Endodermal cell (in vitro differentiated cells): ENCODE measurements at regions not wholly inside any gene's neighbourhood (a gene's known extent, or its start where the extent isn't known, plus 50 kb on each side); places are given as distances from the start of the nearest gene placed in this dataset.

Source experiments
- DNase-seq: peaks from one replicate; pipeline ENCODE4 v3.0.0-alpha.2; 2017
- H3K27ac ChIP-seq: 2 replicates; pipeline ENCODE4 v1.5.1; 2013; ENCODE audit warnings: mild to moderate bottlenecking, low read depth, low read length, moderate library complexity
- H3K27me3 ChIP-seq: 2 replicates; pipeline ENCODE4 v1.6.1; 2013; ENCODE audit warnings: mild to moderate bottlenecking, low read length, moderate library complexity; ENCODE audit not compliant: insufficient read depth, control insufficient read depth, poor library complexity, severe bottlenecking
- H3K36me3 ChIP-seq: 2 replicates; pipeline ENCODE4 v1.7.0; 2013; ENCODE audit warnings: mild to moderate bottlenecking, low read length, moderate library complexity; ENCODE audit not compliant: control insufficient read depth, insufficient read depth
- H3K4me1 ChIP-seq: one replicate; pipeline ENCODE4 v1.7.0; 2013; ENCODE audit warnings: low read length; ENCODE audit not compliant: control insufficient read depth, insufficient read depth
- H3K4me3 ChIP-seq: 2 replicates; pipeline ENCODE4 v1.5.1; 2013; ENCODE audit warnings: mild to moderate bottlenecking, low read length, moderate library complexity
- H3K9ac ChIP-seq: 2 replicates; pipeline ENCODE4 v1.6.1; 2013; ENCODE audit warnings: mild to moderate bottlenecking, low read length, moderate library complexity; ENCODE audit not compliant: poor library complexity, severe bottlenecking; ENCODE audit errors: extremely low read depth
- H3K9me3 ChIP-seq: 2 replicates; pipeline ENCODE4 v1.6.1; 2013; ENCODE audit warnings: mild to moderate bottlenecking, low read length, moderate library complexity; ENCODE audit not compliant: control insufficient read depth
- H3K27ac Mint-ChIP-seq: 2 replicates; pipeline ENCODE4 v1.8.0; 2020; ENCODE audit warnings: mixed read lengths
- H3K27me3 Mint-ChIP-seq: 2 replicates; pipeline ENCODE4 v1.8.0; 2021; ENCODE audit warnings: mild to moderate bottlenecking, mixed read lengths; ENCODE audit not compliant: insufficient read depth
- H3K36me3 Mint-ChIP-seq: 2 replicates; pipeline ENCODE4 v1.8.0; 2020; ENCODE audit warnings: low read depth, mixed read lengths
- H3K4me1 Mint-ChIP-seq: 2 replicates; pipeline ENCODE4 v1.8.0; 2020; ENCODE audit warnings: mixed read lengths
- H3K4me3 Mint-ChIP-seq: 2 replicates; pipeline ENCODE4 v1.8.0; 2020; ENCODE audit warnings: mild to moderate bottlenecking, moderate library complexity, mixed read lengths
- H3K9me3 Mint-ChIP-seq: 2 replicates; pipeline ENCODE4 v1.8.0; 2020; ENCODE audit warnings: mild to moderate bottlenecking, mixed read lengths
- WGBS, 2 experiments: methylation state at CpG; one replicate each; pipeline versions ENCODE4 v1.1.5 to v1.1.7; 2013; ENCODE audit warnings: missing lambda C conversion rate in 2 of 2, mixed read lengths in 1 of 2; ENCODE audit not compliant: insufficient coverage in 1 of 2, insufficient read length in 1 of 2; 5-methylcytosine and 5-hydroxymethylcytosine counted together
- TF ChIP-seq, protein P1 (sequence below): fragments of 200-600 bp; sonication (generic); conservative IDR thresholded peaks from 2 replicates; pipeline ENCODE4 v1.5.0; 2021; ENCODE audit warnings: antibody characterized with exemption, mild to moderate bottlenecking

DNA sequence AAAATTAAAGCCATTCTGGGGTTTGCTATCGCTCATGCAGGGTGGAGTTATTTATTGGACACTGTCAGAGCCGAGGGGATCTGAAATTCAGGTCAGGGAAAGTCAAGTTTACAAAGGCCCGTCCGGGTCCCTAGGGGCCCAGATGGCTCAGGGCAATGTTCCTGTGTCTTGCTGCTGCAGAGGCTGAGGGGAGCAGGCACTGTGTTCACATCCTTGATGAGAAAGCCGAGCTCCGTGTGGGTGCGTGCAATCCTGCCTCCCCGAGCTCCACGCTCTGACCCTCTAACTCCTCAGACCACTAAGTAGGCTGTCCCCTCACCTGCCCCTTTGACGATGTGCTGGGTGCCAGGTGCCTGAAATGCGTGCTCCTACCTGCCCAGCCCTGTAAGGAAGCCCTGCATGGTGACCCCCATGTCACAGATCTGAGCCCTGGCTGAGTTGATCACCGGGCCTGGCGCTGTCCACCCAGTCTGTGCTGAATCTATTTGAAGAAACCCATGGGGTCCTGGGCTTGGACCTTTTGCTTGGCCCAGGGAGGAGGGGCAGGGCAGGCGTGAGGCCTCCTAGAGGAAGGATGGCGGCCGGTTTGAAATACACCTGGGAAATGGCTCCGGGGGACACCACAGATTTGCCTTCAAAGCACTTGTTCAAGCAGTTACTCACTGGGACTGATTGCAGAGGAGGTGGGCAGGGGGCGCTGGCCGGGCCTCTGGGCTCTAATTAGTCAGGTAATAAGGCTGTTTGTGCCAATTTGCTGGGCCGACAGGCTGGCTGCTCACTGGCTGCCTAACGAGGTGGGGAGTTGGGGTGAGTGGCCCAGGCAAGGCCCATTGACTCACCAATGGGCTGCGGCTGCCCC lies 204.3 kb downstream of the KIF26A start:
- H3K4me3 Mint-ChIP-seq: no peak overlapping the region
- H3K9me3 Mint-ChIP-seq: peaks cover 15% of the 10 kb centered on the region
- Histone ChIP-seq H3K9me3 (peaks cover 4% of the 10 kb centered on the region), H3K4me1 (no peaks in the 10 kb centered on the region), H3K27me3 (peaks cover 4% of the 10 kb centered on the region), H3K4me3 (no peak overlapping the region), H3K27ac (no peak overlapping the region), H3K36me3 (no peaks in the 10 kb centered on the region), H3K9ac (no peak overlapping the region)
- TF ChIP-seq, protein P1, sequence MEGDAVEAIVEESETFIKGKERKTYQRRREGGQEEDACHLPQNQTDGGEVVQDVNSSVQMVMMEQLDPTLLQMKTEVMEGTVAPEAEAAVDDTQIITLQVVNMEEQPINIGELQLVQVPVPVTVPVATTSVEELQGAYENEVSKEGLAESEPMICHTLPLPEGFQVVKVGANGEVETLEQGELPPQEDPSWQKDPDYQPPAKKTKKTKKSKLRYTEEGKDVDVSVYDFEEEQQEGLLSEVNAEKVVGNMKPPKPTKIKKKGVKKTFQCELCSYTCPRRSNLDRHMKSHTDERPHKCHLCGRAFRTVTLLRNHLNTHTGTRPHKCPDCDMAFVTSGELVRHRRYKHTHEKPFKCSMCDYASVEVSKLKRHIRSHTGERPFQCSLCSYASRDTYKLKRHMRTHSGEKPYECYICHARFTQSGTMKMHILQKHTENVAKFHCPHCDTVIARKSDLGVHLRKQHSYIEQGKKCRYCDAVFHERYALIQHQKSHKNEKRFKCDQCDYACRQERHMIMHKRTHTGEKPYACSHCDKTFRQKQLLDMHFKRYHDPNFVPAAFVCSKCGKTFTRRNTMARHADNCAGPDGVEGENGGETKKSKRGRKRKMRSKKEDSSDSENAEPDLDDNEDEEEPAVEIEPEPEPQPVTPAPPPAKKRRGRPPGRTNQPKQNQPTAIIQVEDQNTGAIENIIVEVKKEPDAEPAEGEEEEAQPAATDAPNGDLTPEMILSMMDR: peak; percentile 11
- DNase-seq: peak; percentile 81
- H3K4me1 Mint-ChIP-seq: no peaks in the 10 kb centered on the region
- no peak overlapping the region for H3K27ac Mint-ChIP-seq
- WGBS, 2 experiments: 89 to 91% methylated on average over 17 to 22 of the region's 22 CpGs
- peaks cover 16% of the 10 kb centered on the region for H3K27me3 Mint-ChIP-seq
- H3K36me3 Mint-ChIP-seq: no peaks in the 10 kb centered on the region

DNA sequence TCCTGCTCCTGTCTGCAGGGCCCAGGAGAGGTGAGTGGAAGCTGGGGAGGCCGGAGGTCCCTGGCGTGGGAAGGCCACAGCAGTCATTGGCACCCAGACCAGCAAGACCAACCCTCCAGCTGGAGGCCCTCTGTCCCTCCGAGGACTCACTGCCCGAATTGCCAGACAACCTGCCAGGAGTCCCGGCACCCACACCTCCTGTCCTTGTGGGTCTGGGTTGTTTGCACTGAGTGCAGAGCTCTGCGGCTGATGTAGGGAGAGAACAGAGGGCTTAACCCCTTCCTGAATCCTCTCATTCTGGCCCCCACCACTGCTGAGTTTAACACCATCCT lies 204.9 kb downstream of the KIF26A start:
- TF ChIP-seq, protein P1: no peak
- H3K4me3 ChIP-seq: no peak overlapping the region
- no peaks in the 10 kb centered on the region for H3K36me3 ChIP-seq
- H3K27me3 Mint-ChIP-seq: peaks cover 15% of the 10 kb centered on the region
- H3K36me3 Mint-ChIP-seq: no peaks in the 10 kb centered on the region
- 86 to 91% methylated on average over 5 to 6 of the region's 6 CpGs for WGBS, 2 experiments
- H3K4me3 Mint-ChIP-seq: no peak overlapping the region
- H3K9ac ChIP-seq: no peak overlapping the region
- no peak for DNase-seq
- H3K9me3 Mint-ChIP-seq: peaks cover 14% of the 10 kb centered on the region
- no peaks in the 10 kb centered on the region for H3K4me1 Mint-ChIP-seq
- no peak overlapping the region for H3K27ac ChIP-seq
- H3K27ac Mint-ChIP-seq: no peak overlapping the region
- peaks cover 2% of the 10 kb centered on the region for H3K9me3 ChIP-seq
- peaks cover 4% of the 10 kb centered on the region for H3K27me3 ChIP-seq
- no peaks in the 10 kb centered on the region for H3K4me1 ChIP-seq

DNA sequence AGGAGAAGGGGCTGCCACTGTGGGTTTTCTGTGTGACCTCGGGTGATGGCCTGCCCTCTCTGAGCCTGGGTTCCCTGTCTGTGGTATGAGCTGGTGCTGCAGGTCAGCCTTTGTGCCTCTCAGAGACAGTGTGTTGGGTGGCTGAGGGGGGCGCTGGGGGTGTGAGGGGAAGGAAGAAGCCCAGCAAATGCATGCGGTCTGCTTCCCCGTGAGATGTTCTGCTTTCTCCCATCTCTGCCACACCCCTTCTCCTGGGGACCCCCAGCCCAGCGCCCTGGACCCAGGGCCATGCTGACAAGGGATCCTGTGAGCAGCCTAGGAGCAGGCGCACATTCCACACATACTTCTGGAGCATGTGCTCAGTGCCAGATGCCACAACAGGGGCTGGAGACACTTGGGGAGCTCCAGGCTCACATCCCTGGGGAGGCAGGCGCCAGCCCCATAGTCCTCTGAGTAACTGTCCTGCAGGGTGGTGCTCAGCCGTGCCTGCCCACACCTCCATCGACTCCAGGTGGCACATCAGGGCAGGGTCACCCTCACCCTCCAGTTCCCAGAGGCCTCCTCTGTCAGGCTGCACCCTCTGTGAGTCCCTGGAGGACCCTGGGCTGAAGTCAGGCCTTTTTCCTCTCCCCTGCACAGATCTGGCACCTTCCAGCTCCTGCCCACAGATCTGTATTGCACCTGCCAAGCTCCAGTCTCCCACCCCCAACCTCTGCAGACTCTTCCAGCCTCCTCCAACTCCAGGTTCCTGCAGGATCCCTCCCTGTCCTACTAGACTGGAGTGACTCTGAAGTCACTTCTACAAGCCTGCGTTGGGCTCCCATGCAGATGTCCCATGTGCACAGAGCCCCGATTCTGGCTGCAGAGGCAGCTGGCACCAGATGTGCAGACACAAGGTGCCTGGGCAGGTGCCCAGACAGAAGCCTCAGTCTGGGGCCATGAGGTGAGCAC lies 205.6 kb downstream of the KIF26A start:
- H3K9me3 Mint-ChIP-seq: peaks cover 8% of the 10 kb centered on the region
- H3K4me3 ChIP-seq: no peak overlapping the region
- peaks cover 10% of the 10 kb centered on the region for H3K27me3 Mint-ChIP-seq
- no peak overlapping the region for H3K27ac Mint-ChIP-seq
- H3K27ac ChIP-seq: no peak overlapping the region
- no peaks in the 10 kb centered on the region for H3K9me3 ChIP-seq
- TF ChIP-seq, protein P1: no peak
- H3K9ac ChIP-seq: no peak overlapping the region
- no peaks in the 10 kb centered on the region for H3K4me1 Mint-ChIP-seq
- H3K27me3 ChIP-seq: no peaks in the 10 kb centered on the region
- no peaks in the 10 kb centered on the region for H3K36me3 ChIP-seq
- DNase-seq: peak; percentile 49
- no peaks in the 10 kb centered on the region for H3K4me1 ChIP-seq
- H3K4me3 Mint-ChIP-seq: no peak overlapping the region
- H3K36me3 Mint-ChIP-seq: no peaks in the 10 kb centered on the region
- WGBS, 2 experiments: 88 to 89% methylated on average over 6 to 11 of the region's 11 CpGs
